H1 (cell line): ENCODE measurements at regions not wholly inside any gene's neighbourhood (a gene's known extent, or its start where the extent isn't known, plus 50 kb on each side); places are given as distances from the start of the nearest gene placed in this dataset.

Source experiments
- CTCF ChIA-PET: fragments of 300-600 bp; sonication (Branson Sonifier 250); formaldehyde crosslinking; loops from one replicate; lab custom pipeline; 2021; ENCODE audit not compliant: partially characterized antibody; lab: Charles Lee
- POLR2A ChIA-PET: fragments of 300-600 bp; sonication (Branson Sonifier 250); formaldehyde crosslinking; loops from one replicate; lab custom pipeline; 2021; ENCODE audit warnings: inconsistent platforms; ENCODE audit not compliant: partially characterized antibody; lab: Charles Lee
- DNase-seq, 2 experiments: peaks; one replicate each; pipeline versions ENCODE4 v3.0.0 to v3.0.0-alpha.2; 2010 to 2022; ENCODE audit warnings: low spot score in 2 of 2, low read depth in 1 of 2, mixed read lengths in 1 of 2
- FAIRE-seq: peaks from 2 replicates; lab custom pipeline; 2011; peaks lifted over from hg19 to GRCh38; lab: Jason Lieb, UNC
- H2AFZ ChIP-seq: 2 replicates; pipeline ENCODE4 v1.8.1; 2012; ENCODE audit warnings: low read length, inconsistent platforms
- H2AK5ac ChIP-seq: 2 replicates; pipeline ENCODE4 v1.6.1; 2013; ENCODE audit warnings: low read depth, low read length
- H2BK120ac ChIP-seq: replicated peaks from 2 replicates; pipeline ENCODE3; 2013; ENCODE audit warnings: low read depth, low read length, inconsistent platforms
- H2BK12ac ChIP-seq: 2 replicates; pipeline ENCODE4 v1.6.1; 2013; ENCODE audit warnings: low read depth, low read length
- H2BK15ac ChIP-seq: 2 replicates; pipeline ENCODE4 v1.6.1; 2013; ENCODE audit warnings: low read length
- H2BK20ac ChIP-seq: 2 replicates; pipeline ENCODE4 v1.6.1; 2013; ENCODE audit warnings: low read length
- H2BK5ac ChIP-seq: 2 replicates; pipeline ENCODE4 v1.6.1; 2013; ENCODE audit warnings: low read depth, low read length
- H3K14ac ChIP-seq: 2 replicates; pipeline ENCODE4 v1.6.1; 2013; ENCODE audit warnings: inconsistent platforms; ENCODE audit not compliant: insufficient read length
- H3K18ac ChIP-seq: 2 replicates; pipeline ENCODE4 v1.6.1; 2013; ENCODE audit warnings: low read length; ENCODE audit errors: extremely low read depth
- H3K23ac ChIP-seq: 2 replicates; pipeline ENCODE4 v1.6.1; 2013; ENCODE audit warnings: inconsistent platforms; ENCODE audit not compliant: insufficient read length
- H3K23me2 ChIP-seq: 2 replicates; pipeline ENCODE4 v1.6.1; 2013; ENCODE audit warnings: low read depth, low read length
- H3K27ac ChIP-seq: 2 replicates; pipeline ENCODE4 v1.6.1; 2011; ENCODE audit warnings: low read depth, low read length, inconsistent platforms
- H3K27me3 ChIP-seq, 4 experiments: replicated peaks in 1 of 4; 1 replicate in 1 of 4; 2 replicates in 3 of 4; pipeline versions ENCODE4 v1.6.1 to v1.8.1; 2011 to 2013; ENCODE audit warnings: low read length in 3 of 4, mild to moderate bottlenecking in 3 of 4, inconsistent platforms in 2 of 4, mixed read lengths in 2 of 4, moderate library complexity in 1 of 4; ENCODE audit not compliant: control insufficient read depth in 3 of 4, insufficient read depth in 3 of 4; ENCODE audit errors: extremely low read depth in 1 of 4
- H3K36me3 ChIP-seq, 4 experiments: 2 replicates each; pipeline versions ENCODE4 v1.6.1 to v1.8.1; 2011 to 2013; ENCODE audit warnings: mild to moderate bottlenecking in 4 of 4, low read length in 3 of 4, moderate library complexity in 2 of 4, control low read depth in 1 of 4, inconsistent platforms in 1 of 4; ENCODE audit not compliant: insufficient read depth in 4 of 4, control insufficient read depth in 2 of 4
- H3K4ac ChIP-seq: replicated peaks from 2 replicates; pipeline ENCODE3; 2013; ENCODE audit warnings: low read length, low read depth, mixed read lengths, inconsistent platforms; ENCODE audit not compliant: insufficient read length
- H3K4me1 ChIP-seq, 4 experiments: replicated peaks in 1 of 4; 1 replicate in 1 of 4; 2 replicates in 3 of 4; pipeline versions ENCODE4 v1.6.1 to v1.8.1; 2011 to 2013; ENCODE audit warnings: low read length in 3 of 4, inconsistent platforms in 2 of 4, mixed read lengths in 1 of 4; ENCODE audit not compliant: insufficient read depth in 4 of 4, control insufficient read depth in 3 of 4
- H3K4me2 ChIP-seq, 2 experiments: 2 replicates each; pipeline versions ENCODE4 v1.6.1 to v1.8.1; 2011 to 2013; ENCODE audit warnings: low read depth in 2 of 2, low read length in 2 of 2, control low read depth in 1 of 2, inconsistent platforms in 1 of 2, mild to moderate bottlenecking in 1 of 2; ENCODE audit not compliant: insufficient read depth in 1 of 2
- H3K4me3 ChIP-seq, 4 experiments: fragments of 200-600, 300-600 bp in 1 of 4; sonication (generic), shearing (Covaris generic), sonication (Bioruptor Twin) in 1 of 4; 2 replicates each; pipeline versions ENCODE4 v1.5.1 to v1.8.1; 2011 to 2016; ENCODE audit warnings: low read length in 4 of 4, low read depth in 3 of 4, control low read depth in 2 of 4, inconsistent platforms in 2 of 4, mild to moderate bottlenecking in 2 of 4, mixed read lengths in 1 of 4, moderate library complexity in 1 of 4; ENCODE audit not compliant: insufficient read depth in 2 of 4; ENCODE audit errors: extremely low read depth in 1 of 4
- H3K56ac ChIP-seq: replicated peaks from 2 replicates; pipeline ENCODE3; 2013; ENCODE audit warnings: low read depth, mild to moderate bottlenecking, mixed read lengths, low read length, inconsistent platforms; ENCODE audit not compliant: insufficient read length
- H3K79me1 ChIP-seq: 2 replicates; pipeline ENCODE4 v1.6.1; 2013; ENCODE audit warnings: low read depth, low read length, control low read depth
- H3K79me2 ChIP-seq, 2 experiments: 2 replicates each; pipeline versions ENCODE4 v1.6.1 to v1.8.1; 2012 to 2013; ENCODE audit warnings: low read length in 2 of 2, mild to moderate bottlenecking in 2 of 2, inconsistent platforms in 1 of 2; ENCODE audit not compliant: insufficient read depth in 2 of 2, control insufficient read depth in 1 of 2
- H3K9ac ChIP-seq, 4 experiments: replicated peaks in 1 of 4; 1 replicate in 1 of 4; 2 replicates in 3 of 4; pipeline versions ENCODE4 v1.6.1 to v1.8.1; 2011 to 2013; ENCODE audit warnings: low read depth in 3 of 4, low read length in 3 of 4, control low read depth in 2 of 4, mild to moderate bottlenecking in 2 of 4, moderate library complexity in 2 of 4, inconsistent platforms in 1 of 4; ENCODE audit errors: extremely low read depth in 1 of 4
- H3K9me3 ChIP-seq, 2 experiments: 2 replicates each; pipeline versions ENCODE4 v1.6.1 to v1.8.1; 2012 to 2013; ENCODE audit warnings: mild to moderate bottlenecking in 2 of 2, moderate library complexity in 2 of 2, control low read depth in 1 of 2, inconsistent platforms in 1 of 2, low read depth in 1 of 2, low read length in 1 of 2, mixed read lengths in 1 of 2; ENCODE audit not compliant: insufficient read depth in 2 of 2
- H4K20me1 ChIP-seq, 2 experiments: replicated peaks in 1 of 2; 2 replicates each; pipeline versions ENCODE3 to v1.8.1; 2011 to 2013; ENCODE audit warnings: inconsistent platforms in 2 of 2, low read length in 2 of 2, mild to moderate bottlenecking in 1 of 2; ENCODE audit not compliant: insufficient read depth in 2 of 2, control insufficient read depth in 1 of 2
- H4K5ac ChIP-seq: 2 replicates; pipeline ENCODE4 v1.6.1; 2013; ENCODE audit warnings: low read length, low read depth, mixed read lengths, inconsistent platforms; ENCODE audit not compliant: insufficient read length
- H4K8ac ChIP-seq: 2 replicates; pipeline ENCODE4 v1.8.0; 2013; ENCODE audit warnings: mild to moderate bottlenecking, moderate library complexity, low read length, inconsistent platforms; ENCODE audit not compliant: insufficient read depth; ENCODE audit errors: extremely low read depth
- H4K91ac ChIP-seq: replicated peaks from 2 replicates; pipeline ENCODE3; 2013; ENCODE audit warnings: low read length, mixed read lengths, inconsistent platforms; ENCODE audit not compliant: insufficient read length
- CEBPB ChIP-seq: IDR thresholded peaks from 2 replicates; pipeline ENCODE4 v1.6.1; 2012; ENCODE audit warnings: low read depth, low read length
- EGR1 ChIP-seq: IDR thresholded peaks from 2 replicates; pipeline ENCODE4 v1.6.1; 2011; ENCODE audit warnings: low read depth, low read length, borderline replicate concordance
- GABPA ChIP-seq: IDR thresholded peaks from 2 replicates; pipeline ENCODE4 v1.6.1; 2011; ENCODE audit warnings: mild to moderate bottlenecking, low read length, moderate library complexity, borderline replicate concordance; ENCODE audit not compliant: insufficient read depth
- HDAC2 ChIP-seq, 2 experiments: fragments of 300-600 bp in 1 of 2; sonication (generic) in 1 of 2; IDR thresholded peaks; 2 replicates each; pipeline ENCODE4 v1.6.1; 2011 to 2012; ENCODE audit warnings: low read depth in 2 of 2, low read length in 2 of 2, mild to moderate bottlenecking in 2 of 2, moderate library complexity in 2 of 2, borderline replicate concordance in 1 of 2, inconsistent platforms in 1 of 2
- HDAC6 ChIP-seq: IDR thresholded peaks from one replicate; pipeline ENCODE4 v1.7.1; 2012; ENCODE audit warnings: low read depth, mild to moderate bottlenecking, inconsistent platforms, low read length, moderate library complexity
- NANOG ChIP-seq: IDR thresholded peaks from 2 replicates; pipeline ENCODE4 v1.6.1; 2011; ENCODE audit warnings: low read length, low read depth, mild to moderate bottlenecking, inconsistent platforms; ENCODE audit not compliant: insufficient read depth, poor library complexity, severe bottlenecking
- NRF1 ChIP-seq: IDR thresholded peaks from 2 replicates; pipeline ENCODE4 v1.6.1; 2011; ENCODE audit warnings: mild to moderate bottlenecking, low read depth, low read length, improper control_type of control experiment
- PHF8 ChIP-seq: fragments of 200-600 bp; sonication (generic); conservative IDR thresholded peaks from 2 replicates; pipeline ENCODE4 v1.7.1; 2012; ENCODE audit warnings: low read depth, mild to moderate bottlenecking, inconsistent platforms, low read length, moderate library complexity
- POLR2AphosphoS5 ChIP-seq: IDR thresholded peaks from 2 replicates; pipeline ENCODE4 v1.6.1; 2011; ENCODE audit warnings: low read depth, low read length
- RAD21 ChIP-seq, 2 experiments: IDR thresholded peaks in 1 of 2; conservative IDR thresholded peaks in 1 of 2; 2 replicates each; pipeline ENCODE4 v1.6.1; 2011; ENCODE audit warnings: low read depth in 2 of 2, low read length in 2 of 2, improper control_type of control experiment in 1 of 2, inconsistent platforms in 1 of 2, mild to moderate bottlenecking in 1 of 2, moderate library complexity in 1 of 2
- SIN3A ChIP-seq, 2 experiments: IDR thresholded peaks in 1 of 2; conservative IDR thresholded peaks in 1 of 2; 2 replicates each; pipeline ENCODE4 v1.6.1; 2011 to 2012; ENCODE audit warnings: low read length in 2 of 2, improper control_type of control experiment in 1 of 2, low read depth in 1 of 2, mild to moderate bottlenecking in 1 of 2
- SP4 ChIP-seq: IDR thresholded peaks from 2 replicates; pipeline ENCODE4 v1.6.1; 2012; ENCODE audit warnings: low read length, inconsistent platforms
- TEAD4 ChIP-seq: IDR thresholded peaks from 2 replicates; pipeline ENCODE4 v1.6.1; 2012; ENCODE audit warnings: low read depth, low read length, inconsistent platforms, mixed read lengths
- USF2 ChIP-seq: IDR thresholded peaks from 2 replicates; pipeline ENCODE4 v1.6.1; 2011; ENCODE audit warnings: low read length, improper control_type of control experiment
- WGBS, 2 experiments: shearing (Covaris generic) in 1 of 2; methylation state at CpG; one replicate each; pipeline versions ENCODE4 v1.1.6 to v1.1.7; 2013 to 2015; ENCODE audit warnings: low lambda C conversion rate in 2 of 2, mixed read lengths in 2 of 2, inconsistent platforms in 1 of 2, low coverage in 1 of 2, missing lambda C conversion rate in 1 of 2; ENCODE audit not compliant: insufficient replicate concordance in 2 of 2, insufficient coverage in 1 of 2, insufficient read length in 1 of 2; ENCODE audit errors: extremely low coverage in 1 of 2, missing lambda C conversion rate in 1 of 2; 5-methylcytosine and 5-hydroxymethylcytosine counted together

DNA sequence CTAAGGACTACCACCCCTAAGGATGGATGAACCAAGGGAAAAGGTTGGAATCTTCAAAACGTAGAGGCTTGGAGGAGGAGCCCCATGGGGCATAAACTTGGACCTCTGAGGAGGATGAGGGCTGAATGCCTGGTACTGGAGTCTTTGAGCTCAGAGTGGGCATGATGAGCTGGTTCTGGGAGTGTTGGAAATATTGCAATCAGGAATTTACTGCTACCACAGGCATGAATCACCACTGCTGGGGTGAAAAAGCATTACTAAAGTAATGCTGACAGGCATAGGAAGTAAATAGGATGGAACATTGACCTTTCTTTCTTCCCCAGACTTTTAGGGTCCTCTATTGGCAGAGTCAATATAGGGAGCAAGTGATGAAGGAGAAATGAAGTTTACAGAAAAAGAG lies 105.8 kb upstream of the RPS6KA3 start:
- no peak for DNase-seq
- Histone ChIP-seq H3K4ac (no peak overlapping the region), H4K5ac (no peak overlapping the region), H4K8ac (no peak overlapping the region), H3K4me3 (no peak overlapping the region), H3K23me2 (no peaks in the 10 kb centered on the region), H2BK20ac (no peak overlapping the region), H3K9ac (no peak overlapping the region), H3K27me3 (no peaks in the 10 kb centered on the region), H3K79me1 (no peaks in the 10 kb centered on the region), H3K56ac (no peak overlapping the region), H2BK12ac (no peak overlapping the region), H3K4me2 (no peak overlapping the region), H3K23ac (no peak overlapping the region), H2AK5ac (no peak overlapping the region), H3K18ac (no peak overlapping the region), H4K20me1 (no peaks in the 10 kb centered on the region), H3K14ac (no peak overlapping the region), H2BK15ac (no peak overlapping the region), H4K91ac (no peak overlapping the region), H3K4me1 (no peaks in the 10 kb centered on the region), H3K36me3 (no peaks in the 10 kb centered on the region), H3K27ac (no peak overlapping the region), H2AFZ (no peak overlapping the region), H2BK120ac (no peak overlapping the region), H3K9me3 (no peaks in the 10 kb centered on the region), H3K79me2 (no peaks in the 10 kb centered on the region), H2BK5ac (no peak overlapping the region)
- 83% methylated on average over 1 of the region's 1 CpG; no CpG with 5 or more reads in 1 of the 2 experiments for WGBS, 2 experiments
- POLR2A ChIA-PET = no interaction called here
- no peak for FAIRE-seq
- CTCF ChIA-PET = no interaction called here
- TF ChIP-seq NRF1 (no peak), SIN3A (conservative IDR thresholded peaks at IDR 0.05 in 1 of 2, IDR thresholded peaks at IDR 0.05 in 1 of 2; ENCODE audit: low read depth in 1 of 2, low read length in 2 of 2) (no peak), TEAD4 (no peak), RAD21 (IDR thresholded peaks at IDR 0.05 in 1 of 2, conservative IDR thresholded peaks at IDR 0.05 in 1 of 2; ENCODE audit: low read depth in 2 of 2, low read length in 2 of 2) (no peak), EGR1 (no peak), GABPA (no peak), NANOG (no peak), USF2 (no peak), POLR2AphosphoS5 (no peak), HDAC2 (IDR thresholded peaks at IDR 0.05; ENCODE audit: borderline replicate concordance in 1 of 2, low read depth in 2 of 2, low read length in 2 of 2) (no peak), CEBPB (no peak), PHF8 (no peak), SP4 (no peak), HDAC6 (no peak)
